ENCODE measurements at regions not wholly inside any gene's neighbourhood (a gene's known extent, or its start where the extent isn't known, plus 50 kb on each side); places are given as distances from the start of the nearest gene placed in this dataset.

GRCh38 chr5:125267636-125268248, 521.3 kb upstream of the ZNF608 start:
- no TSS peak for BruUV-seq (replicated peaks)
- H3K9me2 ChIP-seq (replicated peaks; ENCODE audit: low read length): no peaks in the 10 kb centered on the region
- TF ChIP-seq CTCF (conservative IDR thresholded peaks at IDR 0.05; ENCODE audit: low read depth, low read length) (no peak), EZH2 (IDR thresholded peaks at IDR 0.05; ENCODE audit: low read length, unreplicated experiment) (no peak), EZH2phosphoT487 (IDR thresholded peaks at IDR 0.05; ENCODE audit: borderline replicate concordance, low read length) (no peak)
- no peaks in the 10 kb centered on the region for H3K36me3 ChIP-seq (ENCODE audit: low read depth, low read length)
- no peaks in the 10 kb centered on the region for H3K27me3 ChIP-seq (ENCODE audit: low read length)
- no peak overlapping the region for H2AFZ ChIP-seq (ENCODE audit: low read length)
- no peaks in the 10 kb centered on the region for H3K9me3 ChIP-seq (ENCODE audit: low read length)
- no peaks in the 10 kb centered on the region for H3K79me2 ChIP-seq (ENCODE audit: low read length)
- intact Hi-C loops (cut with micrococcal nuclease): no loop called here
- H3K4me1 ChIP-seq (ENCODE audit: insufficient read depth, low read length): peaks cover 27% of the 10 kb centered on the region
- ChIA-PET CTCF (no interaction called here), POLR2A (ENCODE audit: unreplicated experiment) (no interaction called here)
- no peaks in the 10 kb centered on the region for H3F3A ChIP-seq (ENCODE audit: low read length, unreplicated experiment)
- H3K4me2 ChIP-seq (ENCODE audit: low read length): no peak overlapping the region; the same call in 1 of the 2 replicates
- H3K27ac ChIP-seq (ENCODE audit: low read length): peak overlapping the region; percentile 48
- ATAC-seq: peak; percentile 83
- no peak overlapping the region for H3K4me3 ChIP-seq (ENCODE audit: low read length)
- H3K9ac ChIP-seq (ENCODE audit: low read length): no peak overlapping the region
- peak; percentile 57 for DNase-seq
- H4K20me1 ChIP-seq (ENCODE audit: low read length): no peaks in the 10 kb centered on the region

- Histone ChIP-seq H3K4me3 (ENCODE audit: low read length) (no peak overlapping the region), H3F3A (ENCODE audit: low read length, unreplicated experiment) (no peaks in the 10 kb centered on the region), H3K27me3 (ENCODE audit: low read length) (no peaks in the 10 kb centered on the region), H3K27ac (ENCODE audit: low read length) (no peak overlapping the region), H3K4me2 (ENCODE audit: low read length) (no peak overlapping the region), H3K4me1 (ENCODE audit: insufficient read depth, low read length) (peaks cover 21% of the 10 kb centered on the region), H3K79me2 (ENCODE audit: low read length) (no peaks in the 10 kb centered on the region), H4K20me1 (ENCODE audit: low read length) (no peaks in the 10 kb centered on the region), H2AFZ (ENCODE audit: low read length) (no peak overlapping the region), H3K9ac (ENCODE audit: low read length) (no peak overlapping the region), H3K9me2 (replicated peaks; ENCODE audit: low read length) (no peaks in the 10 kb centered on the region), H3K36me3 (ENCODE audit: low read depth, low read length) (no peaks in the 10 kb centered on the region), H3K9me3 (ENCODE audit: low read length) (no peaks in the 10 kb centered on the region)
- intact Hi-C loops (cut with micrococcal nuclease): loop anchor here (10.0 kb wide), 3 partner anchors 75 to 525 kb away; partner anchors contain the start of gene ZNF608
- CTCF ChIA-PET: no interaction called here
- ATAC-seq: no peak
- BruUV-seq (replicated peaks): no TSS peak
- TF ChIP-seq EZH2 (IDR thresholded peaks at IDR 0.05; ENCODE audit: low read length, unreplicated experiment) (no peak), EZH2phosphoT487 (IDR thresholded peaks at IDR 0.05; ENCODE audit: borderline replicate concordance, low read length) (no peak), CTCF (conservative IDR thresholded peaks at IDR 0.05; ENCODE audit: low read depth, low read length) (no peak)
- peak; percentile 8 for DNase-seq
- POLR2A ChIA-PET (ENCODE audit: unreplicated experiment): no interaction called here
Observed at GRCh38 chr5:125269926-125270325, 523.5 kb upstream of the ZNF608 start.

GRCh38 chr5:125272357-125272756, 525.9 kb upstream of the ZNF608 start:
- Histone ChIP-seq H3K4me3 (ENCODE audit: low read length) (no peak overlapping the region), H3K36me3 (ENCODE audit: low read depth, low read length) (no peaks in the 10 kb centered on the region), H3F3A (ENCODE audit: low read length, unreplicated experiment) (no peaks in the 10 kb centered on the region), H3K79me2 (ENCODE audit: low read length) (no peaks in the 10 kb centered on the region), H3K9me2 (replicated peaks; ENCODE audit: low read length) (no peaks in the 10 kb centered on the region), H2AFZ (ENCODE audit: low read length) (no peak overlapping the region), H3K4me1 (ENCODE audit: insufficient read depth, low read length) (peaks cover 29% of the 10 kb centered on the region), H3K4me2 (ENCODE audit: low read length) (no peak overlapping the region), H4K20me1 (ENCODE audit: low read length) (no peaks in the 10 kb centered on the region), H3K9ac (ENCODE audit: low read length) (no peak overlapping the region), H3K9me3 (ENCODE audit: low read length) (no peaks in the 10 kb centered on the region), H3K27me3 (ENCODE audit: low read length) (no peaks in the 10 kb centered on the region), H3K27ac (ENCODE audit: low read length) (no peak overlapping the region)
- no peak for ATAC-seq
- POLR2A ChIA-PET (ENCODE audit: unreplicated experiment): no interaction called here
- no TSS peak for BruUV-seq (replicated peaks)
- intact Hi-C loops (cut with micrococcal nuclease): loop anchor here (10.0 kb wide), 3 partner anchors 78 to 528 kb away; partner anchors contain the start of gene ZNF608
- CTCF ChIA-PET: no interaction called here
- no peak for DNase-seq
- TF ChIP-seq EZH2 (IDR thresholded peaks at IDR 0.05; ENCODE audit: low read length, unreplicated experiment): no peak
- no peak for TF ChIP-seq EZH2phosphoT487 (IDR thresholded peaks at IDR 0.05; ENCODE audit: borderline replicate concordance, low read length)
- TF ChIP-seq CTCF (conservative IDR thresholded peaks at IDR 0.05; ENCODE audit: low read depth, low read length): no peak
